Transverse colon (tissue), 4 donors: ENCODE measurements at regions not wholly inside any gene's neighbourhood (a gene's known extent, or its start where the extent isn't known, plus 50 kb on each side); places are given as distances from the start of the nearest gene placed in this dataset.

ENCODE experiments used
- POLR2A ChIP-seq: fragments of 450-650 bp; IDR thresholded peaks from one replicate; pipeline ENCODE4 v1.6.1; 2016; ENCODE audit warnings: antibody characterized with exemption, mild to moderate bottlenecking, moderate library complexity
- POLR2AphosphoS5 ChIP-seq, 3 donors: sonication (generic); formaldehyde crosslinking; IDR thresholded peaks; one replicate each; pipeline ENCODE4 v1.6.1; 2016; ENCODE audit warnings: antibody characterized with exemption in 3 of 3
- TF ChIP-seq, protein P1 (sequence below), 5 experiments: fragments of 200-600 bp in 3 of 5; fragments of 450-650 bp in 2 of 5; sonication (generic) in 3 of 5; IDR thresholded peaks; 1 replicate in 2 of 5; 2 replicates in 3 of 5; pipeline ENCODE4 v1.5.1; 2016 to 2017; ENCODE audit warnings: antibody characterized with exemption in 5 of 5, inconsistent platforms in 3 of 5, mild to moderate bottlenecking in 2 of 5, moderate library complexity in 1 of 5

DNA sequence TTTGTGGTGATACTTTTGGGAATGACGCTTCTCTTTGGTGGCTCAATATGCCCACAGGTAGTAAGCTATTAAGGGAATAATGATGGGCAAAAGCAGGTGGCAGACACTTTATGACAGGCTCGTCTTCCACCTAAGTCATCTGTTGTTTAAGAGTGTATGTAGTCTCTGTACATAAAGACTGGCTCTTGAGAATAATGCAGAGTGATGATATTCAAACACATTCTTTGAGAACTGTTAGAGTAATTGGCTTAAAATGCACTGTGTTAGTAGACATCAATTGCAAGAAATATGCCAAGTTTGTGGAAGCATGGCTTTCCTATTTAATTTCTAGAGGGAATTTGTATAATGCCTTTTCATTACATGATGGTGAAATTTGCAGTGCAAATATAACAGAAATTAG lies 694.8 kb upstream of the MIS18BP1 start:
- TF ChIP-seq, protein P1, sequence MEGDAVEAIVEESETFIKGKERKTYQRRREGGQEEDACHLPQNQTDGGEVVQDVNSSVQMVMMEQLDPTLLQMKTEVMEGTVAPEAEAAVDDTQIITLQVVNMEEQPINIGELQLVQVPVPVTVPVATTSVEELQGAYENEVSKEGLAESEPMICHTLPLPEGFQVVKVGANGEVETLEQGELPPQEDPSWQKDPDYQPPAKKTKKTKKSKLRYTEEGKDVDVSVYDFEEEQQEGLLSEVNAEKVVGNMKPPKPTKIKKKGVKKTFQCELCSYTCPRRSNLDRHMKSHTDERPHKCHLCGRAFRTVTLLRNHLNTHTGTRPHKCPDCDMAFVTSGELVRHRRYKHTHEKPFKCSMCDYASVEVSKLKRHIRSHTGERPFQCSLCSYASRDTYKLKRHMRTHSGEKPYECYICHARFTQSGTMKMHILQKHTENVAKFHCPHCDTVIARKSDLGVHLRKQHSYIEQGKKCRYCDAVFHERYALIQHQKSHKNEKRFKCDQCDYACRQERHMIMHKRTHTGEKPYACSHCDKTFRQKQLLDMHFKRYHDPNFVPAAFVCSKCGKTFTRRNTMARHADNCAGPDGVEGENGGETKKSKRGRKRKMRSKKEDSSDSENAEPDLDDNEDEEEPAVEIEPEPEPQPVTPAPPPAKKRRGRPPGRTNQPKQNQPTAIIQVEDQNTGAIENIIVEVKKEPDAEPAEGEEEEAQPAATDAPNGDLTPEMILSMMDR (IDR thresholded peaks at IDR 0.05): no peak
- no peak for TF ChIP-seq POLR2A
- TF ChIP-seq POLR2AphosphoS5 (IDR thresholded peaks at IDR 0.05): no peak
